ENCODE measurements at regions not wholly inside any gene's neighbourhood (a gene's known extent, or its start where the extent isn't known, plus 50 kb on each side); places are given as distances from the start of the nearest gene placed in this dataset.

DNA sequence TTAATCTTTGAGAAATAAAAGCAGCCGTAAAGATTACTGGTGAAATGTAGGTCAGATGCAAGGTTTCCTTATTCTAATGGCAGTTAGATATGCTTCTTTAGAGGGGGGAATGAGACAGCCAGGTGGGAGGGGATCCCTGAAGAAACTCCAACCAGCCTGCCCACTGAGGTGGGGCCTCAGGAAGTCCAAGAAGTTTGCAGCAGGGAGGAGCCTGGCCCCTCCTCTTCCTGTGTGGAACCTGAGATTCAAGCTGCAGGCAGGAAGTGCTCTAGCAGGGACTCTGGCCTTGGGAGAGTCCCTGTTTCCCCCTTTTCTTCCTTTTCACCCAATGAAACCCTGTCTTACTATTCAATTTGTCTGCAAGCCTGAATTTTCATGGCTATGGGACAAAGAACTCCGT lies 101.4 kb upstream of the SLITRK2 start (continued):
- TF ChIP-seq BRF1 (IDR thresholded peaks at IDR 0.05; ENCODE audit: borderline replicate concordance, extremely low read depth, insufficient read length) (no peak), BCL6 (CRISPR knock-in tag; IDR thresholded peaks at IDR 0.05) (no peak), RAD21 (CRISPR knock-in tag; conservative IDR thresholded peaks at IDR 0.05 in 1 of 2, IDR thresholded peaks at IDR 0.05 in 1 of 2) (no peak), ZNF583 (CRISPR knock-in tag; IDR thresholded peaks at IDR 0.05) (no peak), KHSRP (IDR thresholded peaks at IDR 0.05) (no peak), HOMEZ (CRISPR knock-in tag; IDR thresholded peaks at IDR 0.05) (no peak)

DNA sequence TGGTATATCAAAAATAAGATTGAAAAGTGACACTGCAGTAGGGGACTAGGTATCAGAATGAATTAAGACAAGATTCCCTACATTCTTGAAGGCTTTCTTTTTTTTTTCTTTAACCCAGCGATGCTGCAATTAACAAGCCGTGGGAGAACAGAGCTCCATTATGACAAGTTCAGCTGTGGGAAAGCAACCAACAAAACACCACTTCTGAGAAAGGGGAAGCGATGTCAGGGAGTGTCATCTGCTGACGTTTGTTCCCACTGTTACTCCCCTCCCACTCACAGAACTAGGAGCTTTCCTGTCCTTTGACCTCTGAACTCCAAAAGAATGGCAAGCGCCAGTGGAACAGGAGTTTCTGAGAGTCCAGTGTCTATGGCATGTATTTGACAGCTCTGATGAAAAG lies 90.2 kb upstream of the SLITRK2 start:
- no TSS peak for BruUV-seq (replicated peaks)

More for the DNA sequence above, 90.2 kb upstream of the SLITRK2 start:
- 0% methylated on average over 2 of the region's 5 CpGs for WGBS (ENCODE audit: insufficient coverage, low coverage, missing lambda C conversion rate)
- H3K27ac ChIP-seq (ENCODE audit: extremely low read depth, low read depth, low read length): no peak overlapping the region
- H3K79me2 ChIP-seq (ENCODE audit: control insufficient read depth, insufficient read depth, low read length): no peaks in the 10 kb centered on the region
- H3K27me3 ChIP-seq (ENCODE audit: control insufficient read depth in 2 of 2, insufficient read depth in 2 of 2, low read length in 2 of 2): no peaks in the 10 kb centered on the region
- H3K4me1 ChIP-seq (replicated peaks in 1 of 2; ENCODE audit: control insufficient read depth in 2 of 2, insufficient read depth in 2 of 2, low read length in 2 of 2): no peaks in the 10 kb centered on the region
- ATAC-seq: no peak
- no peak for DNase-seq (ENCODE audit: extremely low read depth in 1 of 4, low spot score in 3 of 4)
- no peak overlapping the region for H2AFZ ChIP-seq (ENCODE audit: low read depth, low read length)
- no peak overlapping the region for H3K9ac ChIP-seq (ENCODE audit: insufficient read depth in 1 of 2, low read depth in 2 of 2, low read length in 2 of 2)
- FAIRE-seq: no peak
- POLR2A ChIA-PET: no interaction called here
- no peaks in the 10 kb centered on the region for H3K9me1 ChIP-seq (ENCODE audit: control insufficient read depth, insufficient read depth, low read length)
- H3K4me3 ChIP-seq: no peak overlapping the region
- no peaks in the 10 kb centered on the region for H4K20me1 ChIP-seq (replicated peaks; ENCODE audit: control insufficient read depth, insufficient read depth, low read length)
- H3K9me3 ChIP-seq (replicated peaks; ENCODE audit: control insufficient read depth, insufficient read depth, low read depth, low read length): no peaks in the 10 kb centered on the region
- in situ Hi-C loops (cut with MboI) (no loop called here), intact Hi-C loops (cut with micrococcal nuclease) (no loop called here)
- no peaks in the 10 kb centered on the region for H3K36me3 ChIP-seq (ENCODE audit: control insufficient read depth, insufficient read depth, low read length)
- no peak overlapping the region for H3K4me2 ChIP-seq (ENCODE audit: insufficient read depth, low read length)
- CTCF ChIA-PET (ENCODE audit: low intra/inter-chr PET ratio): no interaction called here
- TF ChIP-seq, protein P1, sequence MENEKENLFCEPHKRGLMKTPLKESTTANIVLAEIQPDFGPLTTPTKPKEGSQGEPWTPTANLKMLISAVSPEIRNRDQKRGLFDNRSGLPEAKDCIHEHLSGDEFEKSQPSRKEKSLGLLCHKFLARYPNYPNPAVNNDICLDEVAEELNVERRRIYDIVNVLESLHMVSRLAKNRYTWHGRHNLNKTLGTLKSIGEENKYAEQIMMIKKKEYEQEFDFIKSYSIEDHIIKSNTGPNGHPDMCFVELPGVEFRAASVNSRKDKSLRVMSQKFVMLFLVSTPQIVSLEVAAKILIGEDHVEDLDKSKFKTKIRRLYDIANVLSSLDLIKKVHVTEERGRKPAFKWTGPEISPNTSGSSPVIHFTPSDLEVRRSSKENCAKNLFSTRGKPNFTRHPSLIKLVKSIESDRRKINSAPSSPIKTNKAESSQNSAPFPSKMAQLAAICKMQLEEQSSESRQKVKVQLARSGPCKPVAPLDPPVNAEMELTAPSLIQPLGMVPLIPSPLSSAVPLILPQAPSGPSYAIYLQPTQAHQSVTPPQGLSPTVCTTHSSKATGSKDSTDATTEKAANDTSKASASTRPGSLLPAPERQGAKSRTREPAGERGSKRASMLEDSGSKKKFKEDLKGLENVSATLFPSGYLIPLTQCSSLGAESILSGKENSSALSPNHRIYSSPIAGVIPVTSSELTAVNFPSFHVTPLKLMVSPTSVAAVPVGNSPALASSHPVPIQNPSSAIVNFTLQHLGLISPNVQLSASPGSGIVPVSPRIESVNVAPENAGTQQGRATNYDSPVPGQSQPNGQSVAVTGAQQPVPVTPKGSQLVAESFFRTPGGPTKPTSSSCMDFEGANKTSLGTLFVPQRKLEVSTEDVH (IDR thresholded peaks at IDR 0.05; ENCODE audit: low read depth, partially characterized antibody): no peak
- TF ChIP-seq SAFB2 (IDR thresholded peaks at IDR 0.05; ENCODE audit: borderline replicate concordance, low read depth, low read length, severe bottlenecking) (no peak), HDAC3 (IDR thresholded peaks at IDR 0.05; ENCODE audit: borderline replicate concordance, partially characterized antibody) (no peak), CBFA2T2 (conservative IDR thresholded peaks at IDR 0.05) (no peak)
- TF ChIP-seq, protein P2, sequence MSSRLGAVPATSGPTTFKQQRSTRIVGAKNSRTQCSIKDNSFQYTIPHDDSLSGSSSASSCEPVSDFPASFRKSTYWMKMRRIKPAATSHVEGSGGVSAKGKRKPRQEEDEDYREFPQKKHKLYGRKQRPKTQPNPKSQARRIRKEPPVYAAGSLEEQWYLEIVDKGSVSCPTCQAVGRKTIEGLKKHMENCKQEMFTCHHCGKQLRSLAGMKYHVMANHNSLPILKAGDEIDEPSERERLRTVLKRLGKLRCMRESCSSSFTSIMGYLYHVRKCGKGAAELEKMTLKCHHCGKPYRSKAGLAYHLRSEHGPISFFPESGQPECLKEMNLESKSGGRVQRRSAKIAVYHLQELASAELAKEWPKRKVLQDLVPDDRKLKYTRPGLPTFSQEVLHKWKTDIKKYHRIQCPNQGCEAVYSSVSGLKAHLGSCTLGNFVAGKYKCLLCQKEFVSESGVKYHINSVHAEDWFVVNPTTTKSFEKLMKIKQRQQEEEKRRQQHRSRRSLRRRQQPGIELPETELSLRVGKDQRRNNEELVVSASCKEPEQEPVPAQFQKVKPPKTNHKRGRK (tag; IDR thresholded peaks at IDR 0.05): no peak
